ENCODE measurements at regions not wholly inside any gene's neighbourhood (a gene's known extent, or its start where the extent isn't known, plus 50 kb on each side); places are given as distances from the start of the nearest gene placed in this dataset.

DNA sequence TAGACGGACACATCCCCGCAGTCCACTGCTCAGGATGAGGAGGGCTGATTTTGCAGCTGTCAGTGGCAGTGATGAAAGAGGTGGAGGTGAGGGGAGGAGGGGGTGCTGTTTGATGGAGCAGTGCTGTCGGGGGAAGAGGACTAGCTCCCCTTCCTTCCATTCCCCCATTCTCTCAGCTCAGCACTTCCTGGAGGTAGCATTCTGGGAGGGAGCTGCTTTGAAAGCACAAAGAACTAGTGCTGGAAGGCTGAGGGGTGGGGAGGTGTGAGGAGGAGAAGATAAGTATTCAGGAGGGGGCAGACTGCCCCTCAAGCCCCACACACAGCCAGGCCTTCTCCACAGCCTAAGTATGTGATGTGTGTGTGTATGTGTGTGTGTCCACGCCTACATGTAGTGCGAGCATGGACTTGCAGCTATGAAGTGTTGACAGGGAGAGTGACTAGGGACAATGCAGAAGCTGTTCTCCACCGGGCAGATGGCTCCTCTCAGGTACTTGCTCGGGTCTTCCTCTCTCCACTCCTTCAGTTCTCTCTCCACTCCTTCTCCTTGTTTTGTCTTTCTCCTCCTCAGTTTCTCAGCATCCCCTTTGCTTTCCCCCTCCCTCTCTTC, 65.5 kb upstream of the HSPA9 start:
- in situ Hi-C loops (cut with MboI; ENCODE audit: low sequenced_read_pairs), result loop anchor here (10.0 kb wide), 1 partner anchor 624 kb away; no protein-coding TSS in a partner anchor
- no CpG with 5 or more reads among the region's 7 CpGs for WGBS, 2 experiments (ENCODE audit: extremely low coverage in 2 of 2, insufficient read length in 1 of 2)

More for the DNA sequence above, 65.5 kb upstream of the HSPA9 start:
- H3K56ac ChIP-seq (ENCODE audit: extremely low read depth, insufficient read depth, low read length), result no peak overlapping the region
- H3K4me2 ChIP-seq (ENCODE audit: low read depth, low read length), result no peak overlapping the region
- H3K9me3 ChIP-seq (ENCODE audit: control insufficient read depth, insufficient read depth, low read length), result no peaks in the 10 kb centered on the region
- no peak for TF ChIP-seq CHD1 (IDR thresholded peaks at IDR 0.05; ENCODE audit: low read depth, low read length)
- TF ChIP-seq, protein P1, sequence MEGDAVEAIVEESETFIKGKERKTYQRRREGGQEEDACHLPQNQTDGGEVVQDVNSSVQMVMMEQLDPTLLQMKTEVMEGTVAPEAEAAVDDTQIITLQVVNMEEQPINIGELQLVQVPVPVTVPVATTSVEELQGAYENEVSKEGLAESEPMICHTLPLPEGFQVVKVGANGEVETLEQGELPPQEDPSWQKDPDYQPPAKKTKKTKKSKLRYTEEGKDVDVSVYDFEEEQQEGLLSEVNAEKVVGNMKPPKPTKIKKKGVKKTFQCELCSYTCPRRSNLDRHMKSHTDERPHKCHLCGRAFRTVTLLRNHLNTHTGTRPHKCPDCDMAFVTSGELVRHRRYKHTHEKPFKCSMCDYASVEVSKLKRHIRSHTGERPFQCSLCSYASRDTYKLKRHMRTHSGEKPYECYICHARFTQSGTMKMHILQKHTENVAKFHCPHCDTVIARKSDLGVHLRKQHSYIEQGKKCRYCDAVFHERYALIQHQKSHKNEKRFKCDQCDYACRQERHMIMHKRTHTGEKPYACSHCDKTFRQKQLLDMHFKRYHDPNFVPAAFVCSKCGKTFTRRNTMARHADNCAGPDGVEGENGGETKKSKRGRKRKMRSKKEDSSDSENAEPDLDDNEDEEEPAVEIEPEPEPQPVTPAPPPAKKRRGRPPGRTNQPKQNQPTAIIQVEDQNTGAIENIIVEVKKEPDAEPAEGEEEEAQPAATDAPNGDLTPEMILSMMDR (conservative IDR thresholded peaks at IDR 0.05; ENCODE audit: low read depth, low read length), result no peak
- TF ChIP-seq SMC3 (IDR thresholded peaks at IDR 0.05; ENCODE audit: low read depth, low read length), result no peak
- H3K9ac ChIP-seq (ENCODE audit: low read depth, low read length), result no peak overlapping the region
- H2AFZ ChIP-seq (replicated peaks; ENCODE audit: low read length, poor library complexity), result peak overlapping the region; percentile 13
- H3K4me3 ChIP-seq (ENCODE audit: insufficient read depth, low read depth, low read length), result no peak overlapping the region
- no peak overlapping the region for H4K91ac ChIP-seq (ENCODE audit: insufficient read depth, low read depth, low read length)
- H4K5ac ChIP-seq (ENCODE audit: low read depth, low read length), result no peak overlapping the region
- H3K27ac ChIP-seq (ENCODE audit: insufficient read depth, low read length), result no peak overlapping the region
- no peaks in the 10 kb centered on the region for H3K4me1 ChIP-seq (ENCODE audit: control insufficient read depth, insufficient read depth, low read length)
- no TSS peak for BruUV-seq (replicated peaks)
- H2AK5ac ChIP-seq (ENCODE audit: low read depth, low read length), result no peak overlapping the region
- no peaks in the 10 kb centered on the region for H4K20me1 ChIP-seq (ENCODE audit: insufficient read depth, low read length)
- no peak overlapping the region for H2AK9ac ChIP-seq (replicated peaks; ENCODE audit: low read depth, low read length, poor library complexity)
- 0 out of 2 replicates have a peak overlapping the region, but pooled peaks have one; percentile 33 for H3K23ac ChIP-seq (ENCODE audit: low read depth, low read length)
- no peak for DNase-seq
- H2BK120ac ChIP-seq (ENCODE audit: low read depth, low read length), result no peak overlapping the region
- intact Hi-C loops (cut with micrococcal nuclease), result loop anchor here (5.0 to 10.0 kb wide), 2 partner anchors 182 to 514 kb away; no protein-coding TSS in a partner anchor
- no peak overlapping the region for H3K14ac ChIP-seq (replicated peaks; ENCODE audit: low read depth, low read length)
- no peaks in the 10 kb centered on the region for H3K79me1 ChIP-seq (ENCODE audit: low read depth in 1 of 2, low read length in 2 of 2)
- dilution Hi-C loops (cut with HindIII; ENCODE audit: low sequenced_read_pairs, unreplicated experiment), result no loop called here
- peaks cover 39% of the 10 kb centered on the region for H3K27me3 ChIP-seq (ENCODE audit: control insufficient read depth, insufficient read depth, low read length)
- ChIA-PET CTCF (interaction anchor here (0.9 to 1.0 kb wide), 2 partner anchors 141 to 622 kb away, joined by 3 read pairs; no protein-coding TSS in a partner anchor), POLR2A (ENCODE audit: unreplicated experiment) (no interaction called here)
- H2BK15ac ChIP-seq (ENCODE audit: low read depth, low read length), result no peak overlapping the region
- no peak overlapping the region for H2BK20ac ChIP-seq (ENCODE audit: low read depth, low read length)
- H3K18ac ChIP-seq (ENCODE audit: low read depth, low read length), result no peak overlapping the region
- no peak for ATAC-seq (ENCODE audit: low read depth)
- H3K4ac ChIP-seq (ENCODE audit: low read depth, low read length), result no peak overlapping the region
- no peaks in the 10 kb centered on the region for H3K36me3 ChIP-seq (ENCODE audit: control insufficient read depth, insufficient read depth, low read length)
- H4K8ac ChIP-seq (ENCODE audit: low read depth in 2 of 2, low read length in 2 of 2), result no peak overlapping the region
- no peaks in the 10 kb centered on the region for H3K9me1 ChIP-seq (ENCODE audit: insufficient read depth, low read length)
- no peak overlapping the region for H2BK5ac ChIP-seq (ENCODE audit: low read depth, low read length, poor library complexity, severe bottlenecking)

Measured in IMR-90 (cell line).